Ishikawa (cell line): ENCODE measurements at regions not wholly inside any gene's neighbourhood (a gene's known extent, or its start where the extent isn't known, plus 50 kb on each side); places are given as distances from the start of the nearest gene placed in this dataset.
A peak's percentile ranks its signal among the peaks of the same experiment; 100 is the strongest.

Experiments
- CEBPB ChIP-seq: IDR thresholded peaks from 2 replicates; pipeline ENCODE4 v1.6.1; 2012
- EP300 ChIP-seq: IDR thresholded peaks from 2 replicates; pipeline ENCODE4 v1.6.1; 2012; ENCODE audit warnings: borderline replicate concordance
- TAF1 ChIP-seq: IDR thresholded peaks from 2 replicates; pipeline ENCODE4 v1.6.1; 2012; ENCODE audit warnings: low read depth, mild to moderate bottlenecking
- YY1 ChIP-seq: IDR thresholded peaks from 2 replicates; pipeline ENCODE4 v1.6.1; 2012; ENCODE audit warnings: low read depth
- TF ChIP-seq, protein P1 (sequence below): IDR thresholded peaks from 2 replicates; pipeline ENCODE4 v1.6.1; 2012
- TF ChIP-seq, protein P2 (sequence below): IDR thresholded peaks from 2 replicates; pipeline ENCODE4 v1.6.1; 2012; ENCODE audit warnings: low read depth, mild to moderate bottlenecking

DNA sequence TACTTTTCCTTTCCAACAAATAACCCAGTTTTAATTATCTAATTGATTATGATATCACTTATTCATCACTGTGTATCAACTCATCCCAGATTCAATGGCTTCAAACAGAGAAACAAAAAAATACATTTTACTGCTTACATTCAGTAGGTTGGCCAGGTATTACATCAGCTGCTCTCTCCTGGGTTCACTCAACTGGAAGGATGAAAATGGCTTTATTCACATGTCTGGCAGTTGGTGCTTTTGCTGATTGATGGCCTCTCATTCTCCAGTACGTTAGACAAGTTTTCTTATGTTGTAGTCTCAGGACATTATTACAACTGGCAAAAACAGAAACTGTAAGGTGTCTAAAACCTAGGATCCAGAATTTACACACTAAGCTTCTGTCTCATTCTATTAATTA, 811.0 kb upstream of the ALCAM start:
- TF ChIP-seq YY1 (no peak), EP300 (no peak), TAF1 (no peak), CEBPB (peak; percentile 19; the same call in 1 of the 2 replicates)
- TF ChIP-seq, protein P1, sequence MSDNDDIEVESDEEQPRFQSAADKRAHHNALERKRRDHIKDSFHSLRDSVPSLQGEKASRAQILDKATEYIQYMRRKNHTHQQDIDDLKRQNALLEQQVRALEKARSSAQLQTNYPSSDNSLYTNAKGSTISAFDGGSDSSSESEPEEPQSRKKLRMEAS: 0 out of 2 replicates have a peak, but pooled peaks have one; percentile 16
- TF ChIP-seq, protein P2, sequence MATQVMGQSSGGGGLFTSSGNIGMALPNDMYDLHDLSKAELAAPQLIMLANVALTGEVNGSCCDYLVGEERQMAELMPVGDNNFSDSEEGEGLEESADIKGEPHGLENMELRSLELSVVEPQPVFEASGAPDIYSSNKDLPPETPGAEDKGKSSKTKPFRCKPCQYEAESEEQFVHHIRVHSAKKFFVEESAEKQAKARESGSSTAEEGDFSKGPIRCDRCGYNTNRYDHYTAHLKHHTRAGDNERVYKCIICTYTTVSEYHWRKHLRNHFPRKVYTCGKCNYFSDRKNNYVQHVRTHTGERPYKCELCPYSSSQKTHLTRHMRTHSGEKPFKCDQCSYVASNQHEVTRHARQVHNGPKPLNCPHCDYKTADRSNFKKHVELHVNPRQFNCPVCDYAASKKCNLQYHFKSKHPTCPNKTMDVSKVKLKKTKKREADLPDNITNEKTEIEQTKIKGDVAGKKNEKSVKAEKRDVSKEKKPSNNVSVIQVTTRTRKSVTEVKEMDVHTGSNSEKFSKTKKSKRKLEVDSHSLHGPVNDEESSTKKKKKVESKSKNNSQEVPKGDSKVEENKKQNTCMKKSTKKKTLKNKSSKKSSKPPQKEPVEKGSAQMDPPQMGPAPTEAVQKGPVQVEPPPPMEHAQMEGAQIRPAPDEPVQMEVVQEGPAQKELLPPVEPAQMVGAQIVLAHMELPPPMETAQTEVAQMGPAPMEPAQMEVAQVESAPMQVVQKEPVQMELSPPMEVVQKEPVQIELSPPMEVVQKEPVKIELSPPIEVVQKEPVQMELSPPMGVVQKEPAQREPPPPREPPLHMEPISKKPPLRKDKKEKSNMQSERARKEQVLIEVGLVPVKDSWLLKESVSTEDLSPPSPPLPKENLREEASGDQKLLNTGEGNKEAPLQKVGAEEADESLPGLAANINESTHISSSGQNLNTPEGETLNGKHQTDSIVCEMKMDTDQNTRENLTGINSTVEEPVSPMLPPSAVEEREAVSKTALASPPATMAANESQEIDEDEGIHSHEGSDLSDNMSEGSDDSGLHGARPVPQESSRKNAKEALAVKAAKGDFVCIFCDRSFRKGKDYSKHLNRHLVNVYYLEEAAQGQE: no peak
